Activated T-cell treated with anti-CD3 and anti-CD28 coated beads, Interleukin-2, amount 50 U/mL, for 24 hours (primary cell): ENCODE measurements at regions not wholly inside any gene's neighbourhood (a gene's known extent, or its start where the extent isn't known, plus 50 kb on each side); places are given as distances from the start of the nearest gene placed in this dataset.
"Not testable (repeated sequence)": the region's sequence is repeated elsewhere in the genome, so short reads cannot be mapped to it uniquely, and the experiment has no call there.

Source experiments
- DNase-seq: peaks from one replicate; pipeline ENCODE4 v3.0.0-alpha.2; 2020
- H3K27ac Mint-ChIP-seq: 2 replicates; pipeline ENCODE4 v1.8.0; 2020; ENCODE audit warnings: mild to moderate bottlenecking, mixed read lengths
- H3K27me3 Mint-ChIP-seq: 2 replicates; pipeline ENCODE4 v1.8.0; 2020; ENCODE audit warnings: mixed read lengths
- H3K36me3 Mint-ChIP-seq: 2 replicates; pipeline ENCODE4 v1.8.0; 2020; ENCODE audit warnings: low read depth, mixed read lengths
- H3K4me1 Mint-ChIP-seq: 2 replicates; pipeline ENCODE4 v1.8.0; 2020; ENCODE audit warnings: low read depth, mixed read lengths
- H3K4me3 Mint-ChIP-seq: 2 replicates; pipeline ENCODE4 v1.8.0; 2020; ENCODE audit warnings: mild to moderate bottlenecking, moderate library complexity, mixed read lengths
- H3K9me3 Mint-ChIP-seq: 2 replicates; pipeline ENCODE4 v1.8.0; 2020; ENCODE audit warnings: mixed read lengths

DNA sequence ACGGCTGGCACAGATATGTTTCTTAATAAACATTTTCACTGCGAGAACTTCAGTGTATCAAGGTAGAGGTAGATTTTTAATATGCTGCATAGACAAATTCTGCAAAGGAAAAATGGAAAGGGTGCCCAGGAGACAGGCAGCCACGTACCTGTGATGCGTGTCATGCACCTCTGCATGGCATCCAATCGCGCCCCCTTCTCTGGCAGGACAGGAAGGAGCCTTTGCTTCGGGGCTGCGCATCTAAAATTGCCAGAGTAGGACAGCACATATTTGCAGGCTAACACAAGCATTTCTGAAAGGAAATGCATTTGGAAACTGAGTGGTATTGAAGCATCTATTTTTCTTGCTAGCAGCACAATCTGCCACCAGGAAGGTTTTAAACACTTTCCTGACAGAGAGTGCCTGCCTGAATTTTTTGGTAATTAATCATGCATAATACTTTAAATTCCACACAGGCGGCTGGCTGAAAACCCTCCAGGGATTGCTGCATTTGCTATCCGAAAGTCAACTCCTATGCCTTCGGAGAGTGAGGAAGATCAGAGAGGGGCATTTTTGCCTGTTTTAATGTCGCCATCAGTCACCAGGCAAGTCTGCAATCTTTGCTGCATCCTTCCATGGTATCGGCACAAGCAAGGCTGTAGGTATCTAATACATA is 165.1 kb upstream of the ATP10A start:
- H3K27ac Mint-ChIP-seq, result no peak overlapping the region
- no peaks in the 10 kb centered on the region for H3K36me3 Mint-ChIP-seq
- H3K27me3 Mint-ChIP-seq, result peaks cover 7% of the 10 kb centered on the region
- no peak for DNase-seq
- H3K4me3 Mint-ChIP-seq, result no peak overlapping the region
- H3K9me3 Mint-ChIP-seq, result no peaks in the 10 kb centered on the region
- no peaks in the 10 kb centered on the region for H3K4me1 Mint-ChIP-seq

DNA sequence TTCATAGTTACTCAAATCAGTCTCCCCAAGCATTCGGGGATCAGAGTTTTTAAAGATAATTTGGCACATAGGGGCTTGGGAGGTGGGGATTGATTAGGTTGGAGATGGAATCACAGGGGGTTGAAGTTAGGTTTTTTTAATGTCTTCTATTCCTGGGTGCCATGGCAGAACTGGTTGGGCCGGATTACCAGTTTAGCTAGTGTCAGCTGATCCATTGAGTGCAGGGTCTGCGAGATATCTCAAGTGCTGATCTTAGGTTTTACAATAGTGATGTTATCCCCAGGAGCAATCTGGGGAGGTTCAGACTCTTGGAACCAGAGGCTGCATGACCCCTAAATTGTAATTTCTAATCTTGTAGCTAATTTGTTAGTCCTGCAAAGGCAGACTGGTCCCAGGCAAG is 163.5 kb upstream of the ATP10A start:
- not testable (repeated sequence) for H3K27ac Mint-ChIP-seq, H3K9me3 Mint-ChIP-seq, H3K4me3 Mint-ChIP-seq, H3K4me1 Mint-ChIP-seq, H3K36me3 Mint-ChIP-seq, H3K27me3 Mint-ChIP-seq, DNase-seq

DNA sequence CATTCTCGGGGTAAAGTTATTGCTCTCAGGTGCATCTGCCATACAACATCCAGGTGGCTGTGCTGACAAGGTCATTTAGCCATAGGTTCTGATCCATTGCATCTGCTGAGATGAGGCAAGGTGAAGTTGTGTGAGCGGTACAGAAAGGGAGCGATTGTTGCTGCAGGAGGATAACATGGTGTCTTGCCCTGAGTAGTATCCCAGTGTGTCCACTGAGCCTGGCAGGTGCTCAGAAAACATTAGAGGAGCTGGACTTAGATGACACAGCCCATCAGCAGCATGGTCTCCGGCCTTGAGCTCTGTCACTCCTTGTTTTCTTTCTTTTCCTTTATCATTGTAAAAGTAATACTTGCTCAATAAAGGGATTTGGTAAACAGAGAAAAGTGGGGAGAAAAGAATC is 161.1 kb upstream of the ATP10A start:
- H3K36me3 Mint-ChIP-seq, result no peaks in the 10 kb centered on the region
- H3K4me1 Mint-ChIP-seq, result no peaks in the 10 kb centered on the region
- H3K4me3 Mint-ChIP-seq, result no peak overlapping the region
- H3K27ac Mint-ChIP-seq, result no peak overlapping the region
- peaks cover 11% of the 10 kb centered on the region for H3K27me3 Mint-ChIP-seq
- H3K9me3 Mint-ChIP-seq, result no peaks in the 10 kb centered on the region
- no peak for DNase-seq

DNA sequence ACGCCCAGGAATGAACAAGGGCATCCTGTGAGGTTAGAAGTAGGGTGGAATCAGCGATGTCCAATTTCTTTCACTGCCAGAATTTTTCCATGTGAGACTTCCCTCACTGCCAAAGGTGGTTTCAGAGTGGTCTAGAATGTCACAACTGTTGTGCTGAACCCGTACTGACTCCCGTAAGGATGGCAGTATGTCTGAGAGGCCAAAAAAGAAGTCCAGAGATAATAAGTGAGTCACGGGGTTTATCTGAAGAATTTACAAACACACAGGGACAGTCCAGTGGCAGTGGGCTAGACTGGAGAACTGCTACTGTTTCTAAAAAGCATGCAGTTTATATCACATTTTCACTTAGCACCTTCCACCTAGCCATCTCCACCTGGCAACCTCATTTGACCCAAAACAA is 160.6 kb upstream of the ATP10A start:
- Mint-ChIP-seq H3K27me3 (peaks cover 10% of the 10 kb centered on the region), H3K4me3 (no peak overlapping the region), H3K36me3 (no peaks in the 10 kb centered on the region), H3K4me1 (no peaks in the 10 kb centered on the region), H3K27ac (no peak overlapping the region), H3K9me3 (no peaks in the 10 kb centered on the region)
- no peak for DNase-seq

DNA sequence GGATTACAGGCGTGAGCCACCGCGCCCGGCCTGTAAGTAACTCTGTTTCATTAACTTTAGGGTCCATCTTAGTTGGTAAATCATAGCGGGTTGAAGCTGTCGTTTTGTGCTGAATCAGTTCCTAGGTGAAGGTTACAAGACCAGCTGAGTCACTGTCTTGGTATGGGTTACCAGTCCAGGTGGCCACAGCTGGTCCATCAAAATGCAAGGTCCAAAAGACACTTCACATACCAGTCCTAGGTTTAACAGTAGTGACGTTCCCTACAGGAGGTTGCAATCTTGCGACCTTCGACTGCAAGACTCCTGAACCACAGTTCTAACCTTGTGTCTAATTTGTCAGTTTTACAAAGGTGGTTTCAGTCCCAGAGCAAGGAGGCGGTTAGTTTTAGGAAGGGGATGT is 160.1 kb upstream of the ATP10A start:
- H3K9me3 Mint-ChIP-seq, result no peaks in the 10 kb centered on the region
- H3K36me3 Mint-ChIP-seq, result no peaks in the 10 kb centered on the region
- no peak overlapping the region for H3K27ac Mint-ChIP-seq
- no peak overlapping the region for H3K4me3 Mint-ChIP-seq
- peaks cover 10% of the 10 kb centered on the region for H3K27me3 Mint-ChIP-seq
- DNase-seq, result no peak
- no peaks in the 10 kb centered on the region for H3K4me1 Mint-ChIP-seq

DNA sequence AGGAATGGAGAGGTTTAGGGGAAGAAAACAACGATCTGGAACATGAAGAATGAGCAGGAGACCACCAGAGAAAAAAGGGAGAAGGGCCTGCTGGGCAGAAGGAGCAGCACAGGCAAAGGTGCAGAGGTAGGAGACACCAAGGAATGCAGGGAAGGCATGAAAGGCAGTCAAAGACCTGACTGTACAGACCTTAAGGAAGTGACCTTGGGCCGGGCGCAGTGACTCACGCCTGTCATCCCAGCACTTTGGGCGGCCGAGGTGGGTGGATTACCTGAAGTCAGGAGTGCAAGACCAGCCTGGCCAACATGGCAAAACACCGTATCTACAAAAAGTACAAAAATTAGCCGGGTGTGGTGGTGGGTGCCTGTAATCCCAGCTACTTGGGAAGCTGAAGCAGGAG is 157.7 kb upstream of the ATP10A start:
- Mint-ChIP-seq H3K36me3 (no peaks in the 10 kb centered on the region), H3K27ac (no peak overlapping the region), H3K27me3 (peaks cover 21% of the 10 kb centered on the region), H3K9me3 (no peaks in the 10 kb centered on the region), H3K4me3 (no peak overlapping the region), H3K4me1 (no peaks in the 10 kb centered on the region)
- no peak for DNase-seq

DNA sequence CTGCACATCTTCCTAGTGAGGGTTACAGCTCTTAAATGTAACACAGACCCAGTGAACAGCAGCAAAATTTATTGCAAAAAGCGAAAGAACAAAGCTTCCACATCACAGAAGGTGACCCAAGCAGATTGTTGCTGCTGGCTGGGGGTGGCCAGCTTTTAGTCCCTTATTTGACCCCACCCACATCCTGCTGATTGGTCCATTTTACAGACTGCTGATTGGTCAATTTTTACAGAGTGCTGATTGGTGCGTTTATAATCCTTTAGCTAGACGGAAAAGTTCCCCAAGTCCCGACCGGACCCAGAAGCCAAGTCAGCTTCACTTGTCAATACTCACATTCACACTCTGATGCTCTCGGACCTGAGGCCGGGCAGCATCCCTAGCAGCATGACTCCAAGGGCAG is 154.5 kb upstream of the ATP10A start:
- H3K4me3 Mint-ChIP-seq, result no peak overlapping the region
- H3K9me3 Mint-ChIP-seq, result no peaks in the 10 kb centered on the region
- DNase-seq, result no peak
- H3K4me1 Mint-ChIP-seq, result no peaks in the 10 kb centered on the region
- no peaks in the 10 kb centered on the region for H3K36me3 Mint-ChIP-seq
- peaks cover 38% of the 10 kb centered on the region for H3K27me3 Mint-ChIP-seq
- no peak overlapping the region for H3K27ac Mint-ChIP-seq

DNA sequence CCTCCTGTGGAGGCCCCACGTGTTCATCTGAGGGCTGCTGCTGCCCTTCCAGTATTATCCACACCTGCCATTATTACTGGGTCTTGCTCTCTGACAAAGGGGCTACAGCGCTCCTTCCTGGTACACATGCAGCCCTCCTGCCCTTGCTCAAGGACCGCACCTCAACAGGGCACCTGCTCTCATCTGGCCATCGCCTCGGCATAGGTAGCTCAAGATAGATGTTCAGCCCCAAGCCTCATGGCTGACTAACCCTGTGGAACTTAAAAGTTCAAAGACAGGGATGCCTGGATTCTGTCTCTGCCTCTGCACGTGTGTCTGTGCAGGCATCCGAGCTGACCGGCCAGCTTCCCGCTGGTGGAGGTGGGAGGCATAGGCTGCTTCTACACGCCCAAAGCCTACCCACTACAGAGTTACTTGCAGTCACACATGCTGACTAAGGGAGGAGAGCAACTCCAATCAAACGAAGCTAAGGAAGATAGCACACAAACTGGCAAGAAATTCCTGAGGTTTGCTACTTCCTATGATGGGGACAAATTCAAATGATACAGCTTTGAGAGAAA is 152.5 kb upstream of the ATP10A start:
- Mint-ChIP-seq H3K4me1 (no peaks in the 10 kb centered on the region), H3K27me3 (peaks cover 37% of the 10 kb centered on the region), H3K27ac (no peak overlapping the region), H3K4me3 (no peak overlapping the region), H3K9me3 (no peaks in the 10 kb centered on the region), H3K36me3 (no peaks in the 10 kb centered on the region)
- DNase-seq, result no peak

DNA sequence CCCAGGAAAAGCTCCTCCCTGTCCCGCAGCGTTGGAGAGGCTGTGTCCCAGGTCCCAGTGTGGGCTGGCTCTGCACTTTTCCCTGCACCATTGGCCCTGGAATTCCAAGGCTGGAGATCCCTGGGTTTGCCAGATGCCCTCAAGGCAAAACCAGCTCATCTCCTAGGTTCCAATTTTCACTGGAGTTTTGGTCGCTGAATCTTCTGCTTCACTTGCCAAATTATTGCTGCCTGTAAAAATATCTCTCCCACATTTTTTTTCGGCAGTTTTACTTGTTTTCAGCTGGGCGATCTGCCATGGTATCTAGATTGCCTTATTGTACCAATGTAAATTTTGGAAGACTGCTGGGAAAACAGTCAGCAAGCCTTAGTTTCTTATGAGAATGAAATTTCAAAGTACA is 150.9 kb upstream of the ATP10A start:
- Mint-ChIP-seq H3K4me1 (no peaks in the 10 kb centered on the region), H3K4me3 (no peak overlapping the region), H3K27me3 (peaks cover 34% of the 10 kb centered on the region), H3K27ac (no peak overlapping the region), H3K9me3 (no peaks in the 10 kb centered on the region), H3K36me3 (no peaks in the 10 kb centered on the region)
- no peak for DNase-seq

DNA sequence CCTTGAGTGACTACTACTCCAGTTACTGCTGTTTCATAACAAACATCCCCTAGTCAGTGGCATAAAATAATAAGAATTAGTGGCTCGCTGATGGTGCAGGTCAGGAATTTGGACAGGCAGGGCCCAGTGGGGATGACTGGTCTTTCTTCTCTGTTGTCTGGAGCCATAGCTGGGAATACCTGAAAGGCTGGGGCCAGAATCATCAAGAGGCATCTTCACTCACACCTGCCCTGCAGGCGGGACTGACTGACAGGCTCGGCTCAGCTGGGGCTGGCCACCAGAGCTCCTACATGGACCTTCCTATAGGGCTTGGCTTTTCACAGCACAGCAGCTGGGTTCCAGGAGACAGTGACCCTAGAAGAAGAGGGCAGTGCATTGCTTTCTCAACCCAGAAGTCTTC is 148.8 kb upstream of the ATP10A start:
- Mint-ChIP-seq H3K36me3 (no peaks in the 10 kb centered on the region), H3K4me1 (no peaks in the 10 kb centered on the region), H3K27me3 (peaks cover 29% of the 10 kb centered on the region), H3K4me3 (no peak overlapping the region), H3K27ac (no peak overlapping the region), H3K9me3 (no peaks in the 10 kb centered on the region)
- no peak for DNase-seq

DNA sequence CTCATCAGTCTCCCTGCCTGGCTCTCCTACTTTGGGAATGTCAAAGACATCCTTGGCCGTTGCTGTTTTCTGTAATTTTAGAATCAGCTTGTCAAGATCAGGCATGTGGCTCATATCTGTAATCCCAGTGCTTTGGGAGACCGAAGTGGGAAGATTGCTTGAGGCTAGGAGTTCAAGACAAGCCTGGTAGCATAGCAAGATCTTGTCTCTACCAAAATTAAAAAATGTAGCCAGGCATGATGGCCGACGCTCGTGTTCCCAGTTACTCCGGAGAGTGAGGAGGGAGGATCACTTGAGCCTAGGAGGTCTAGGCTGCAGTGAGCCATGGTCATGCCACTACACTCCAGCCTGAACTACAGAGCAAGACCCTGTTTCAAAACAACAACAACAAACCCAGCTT is 144.0 kb upstream of the ATP10A start:
- Mint-ChIP-seq H3K9me3 (no peaks in the 10 kb centered on the region), H3K4me1 (no peaks in the 10 kb centered on the region), H3K27ac (no peak overlapping the region), H3K4me3 (no peak overlapping the region), H3K27me3 (peaks cover 11% of the 10 kb centered on the region), H3K36me3 (no peaks in the 10 kb centered on the region)
- no peak for DNase-seq

DNA sequence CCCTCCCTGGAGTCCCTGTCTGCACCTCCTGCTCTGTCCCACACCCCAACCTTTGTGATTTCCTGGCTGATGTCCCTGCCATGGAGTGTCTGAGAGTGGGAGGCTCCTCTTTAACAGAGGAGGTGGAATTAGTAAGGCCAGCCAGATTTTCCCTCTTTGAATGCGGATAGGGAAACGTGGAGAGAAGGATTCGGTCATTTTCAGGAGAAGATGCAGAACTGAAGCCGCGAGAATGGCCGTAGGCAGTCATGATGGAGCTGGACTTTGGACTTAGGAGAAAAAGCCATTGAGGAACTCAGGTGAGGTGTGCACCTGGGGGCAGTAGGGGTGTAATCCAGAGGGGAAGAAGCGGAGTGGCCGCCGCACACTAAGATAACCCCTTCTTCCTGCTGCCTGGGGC is 138.1 kb upstream of the ATP10A start:
- Mint-ChIP-seq H3K9me3 (peaks cover 2% of the 10 kb centered on the region), H3K27ac (no peak overlapping the region), H3K4me3 (no peak overlapping the region), H3K36me3 (no peaks in the 10 kb centered on the region), H3K4me1 (no peaks in the 10 kb centered on the region), H3K27me3 (peaks cover 12% of the 10 kb centered on the region)
- DNase-seq, result no peak

DNA sequence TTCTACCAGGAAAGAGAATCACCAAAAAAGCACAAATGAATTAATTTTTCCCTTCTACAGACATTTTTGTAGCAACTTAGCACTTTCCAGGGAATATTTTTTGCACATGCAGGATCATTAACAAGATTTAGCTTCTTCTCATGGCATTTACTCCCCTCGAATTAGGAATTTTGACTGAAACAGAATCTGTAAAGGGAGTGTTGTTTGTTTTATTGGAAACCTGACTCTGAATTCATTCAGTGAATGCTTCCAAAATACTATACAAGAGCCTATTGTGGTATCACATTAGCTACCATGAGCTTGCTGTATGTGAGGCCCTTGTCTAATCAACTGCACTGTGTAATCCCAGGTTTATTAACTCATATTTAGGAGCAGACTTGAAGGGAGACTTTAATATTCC is 130.4 kb upstream of the ATP10A start:
- Mint-ChIP-seq H3K27ac (no peak overlapping the region), H3K4me3 (no peak overlapping the region), H3K4me1 (no peaks in the 10 kb centered on the region), H3K9me3 (peaks cover 2% of the 10 kb centered on the region), H3K36me3 (no peaks in the 10 kb centered on the region), H3K27me3 (peaks cover 5% of the 10 kb centered on the region)
- DNase-seq, result no peak

DNA sequence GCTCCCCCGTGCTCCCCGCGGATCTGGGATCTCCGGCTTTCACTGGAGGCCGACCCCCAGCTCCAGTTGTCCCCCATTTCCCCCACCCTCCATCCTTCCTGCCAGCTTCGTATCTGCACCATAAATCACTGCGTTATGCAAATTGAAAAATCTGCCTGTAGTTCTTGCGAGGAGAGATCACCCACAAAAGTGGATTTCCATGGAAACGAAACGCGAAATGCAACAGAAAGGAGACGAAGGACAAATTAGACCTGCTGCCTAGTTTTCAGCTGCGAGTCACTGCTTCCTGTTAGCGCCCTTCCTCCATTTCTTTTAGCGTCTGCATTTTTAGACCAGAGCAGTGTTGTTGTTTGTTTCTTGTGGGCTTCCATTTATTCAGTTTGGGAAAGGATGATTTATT is 127.1 kb upstream of the ATP10A start:
- Mint-ChIP-seq H3K9me3 (no peaks in the 10 kb centered on the region), H3K27ac (no peak overlapping the region), H3K4me3 (no peak overlapping the region), H3K4me1 (no peaks in the 10 kb centered on the region), H3K27me3 (peaks cover 13% of the 10 kb centered on the region), H3K36me3 (no peaks in the 10 kb centered on the region)
- no peak for DNase-seq

DNA sequence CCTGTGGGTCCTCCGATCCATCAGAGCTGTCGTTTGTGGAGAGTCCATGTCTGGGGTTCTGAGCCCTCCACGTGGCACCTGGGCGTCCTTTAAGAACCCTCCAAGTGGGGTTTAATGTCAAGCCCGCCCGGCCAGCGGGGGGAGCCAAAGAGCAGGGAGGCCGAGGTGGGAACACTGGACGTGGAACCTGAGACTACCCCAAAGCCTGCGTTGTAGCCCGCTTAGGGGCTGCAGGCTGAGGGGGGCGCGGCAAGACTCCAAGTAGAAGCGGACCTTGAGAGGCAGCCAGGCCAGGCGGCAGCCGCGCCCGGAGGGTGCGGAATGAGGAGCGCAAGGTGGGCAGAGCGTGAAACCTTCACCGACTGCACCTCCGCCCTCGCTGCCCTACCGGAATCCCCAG is 126.2 kb upstream of the ATP10A start:
- peaks cover 13% of the 10 kb centered on the region for H3K27me3 Mint-ChIP-seq

DNA sequence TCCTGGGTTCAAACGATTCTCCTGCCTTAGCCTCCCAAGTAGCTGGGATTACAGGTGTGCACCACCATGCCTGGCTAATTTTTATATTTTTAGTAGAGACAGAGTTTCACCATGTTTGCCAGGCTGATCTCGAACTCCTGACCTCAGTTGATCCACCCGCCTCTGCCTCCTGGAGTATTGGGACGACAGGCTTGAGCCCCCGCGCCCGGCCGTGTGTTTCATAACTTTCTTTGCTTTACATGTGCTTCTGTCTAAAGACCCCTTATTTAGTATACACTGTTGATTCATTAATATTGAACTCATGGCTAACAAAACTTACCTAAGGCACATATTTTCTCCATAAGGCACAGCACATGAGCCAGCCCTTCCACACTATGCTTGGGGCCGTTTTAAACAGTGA is 125.6 kb upstream of the ATP10A start:
- not testable (repeated sequence) for H3K27ac Mint-ChIP-seq, H3K4me1 Mint-ChIP-seq, DNase-seq, H3K4me3 Mint-ChIP-seq, H3K9me3 Mint-ChIP-seq, H3K36me3 Mint-ChIP-seq
- peaks cover 13% of the 10 kb centered on the region for H3K27me3 Mint-ChIP-seq

More for the DNA sequence above, 126.2 kb upstream of the ATP10A start:
- H3K4me3 Mint-ChIP-seq, result no peak overlapping the region
- no peaks in the 10 kb centered on the region for H3K36me3 Mint-ChIP-seq
- H3K9me3 Mint-ChIP-seq, result no peaks in the 10 kb centered on the region
- DNase-seq, result no peak
- no peak overlapping the region for H3K27ac Mint-ChIP-seq
- no peaks in the 10 kb centered on the region for H3K4me1 Mint-ChIP-seq
